ENCODE measurements at regions not wholly inside any gene's neighbourhood (a gene's known extent, or its start where the extent isn't known, plus 50 kb on each side); places are given as distances from the start of the nearest gene placed in this dataset.

DNA sequence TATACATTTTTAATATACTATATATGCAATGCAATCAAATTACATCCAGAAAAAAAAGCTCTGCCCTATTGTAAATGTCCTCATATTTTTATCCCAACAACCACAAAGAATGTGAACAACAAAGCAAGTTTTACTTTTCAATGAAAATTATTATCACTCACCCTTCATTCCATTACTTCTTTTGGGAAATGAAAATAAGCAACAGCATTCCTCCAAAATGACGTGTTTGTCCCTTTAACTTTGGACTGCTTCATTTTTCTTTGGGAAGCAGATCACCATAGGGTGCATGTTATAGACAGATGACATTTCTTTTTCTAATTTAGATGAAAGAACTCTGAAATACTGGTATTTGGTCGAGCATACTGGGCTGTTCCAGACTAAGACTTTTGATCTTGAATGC, 667.1 kb upstream of the BOD1L1 start:
- Histone ChIP-seq H3K4me3 (no peak overlapping the region), H3K27me3 (no peaks in the 10 kb centered on the region), H3K9me3 (replicated peaks in 1 of 11) (no peaks in the 10 kb centered on the region), H3K4me1 (no peaks in the 10 kb centered on the region), H3K9ac (no peak overlapping the region), H3K4me2 (no peak overlapping the region), H4K20me1 (no peaks in the 10 kb centered on the region), H3K36me3 (no peaks in the 10 kb centered on the region), H3K27ac (no peak overlapping the region)
- no peak for TF ChIP-seq Cebpa-rat (IDR thresholded peaks at IDR 0.05)

DNA sequence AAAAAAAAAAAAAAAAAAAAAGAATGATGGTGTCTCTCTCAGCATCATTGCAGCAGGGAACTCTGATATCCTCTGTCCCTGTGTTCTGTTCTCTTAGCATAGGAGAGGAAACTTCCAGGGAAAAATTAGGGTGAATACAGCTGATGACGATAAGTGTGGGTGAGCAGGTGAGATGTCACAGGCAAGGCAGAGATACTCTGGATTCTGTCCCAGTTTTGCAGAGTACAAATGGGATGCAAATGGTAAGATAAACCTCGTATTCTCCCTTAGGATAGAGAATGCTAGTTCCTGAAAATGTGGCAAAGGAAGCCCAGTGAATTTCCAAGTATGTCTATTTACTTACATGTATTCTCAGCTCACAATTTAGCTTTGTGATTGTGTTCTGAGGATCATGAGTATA, 671.6 kb upstream of the BOD1L1 start:
- no peak overlapping the region for H3K4me3 ChIP-seq
- H3K4me1 ChIP-seq: peaks cover 0 to 5% (median 0%) of the 10 kb centered on the region in 10 experiments; a peak in 1 of 20 replicates
- H3K36me3 ChIP-seq: no peaks in the 10 kb centered on the region
- no peak for TF ChIP-seq Cebpa-rat (IDR thresholded peaks at IDR 0.05)
- no peak overlapping the region for H3K9ac ChIP-seq
- H3K27me3 ChIP-seq: no peaks in the 10 kb centered on the region
- H3K4me2 ChIP-seq: no peak overlapping the region
- H4K20me1 ChIP-seq: no peaks in the 10 kb centered on the region
- no peaks in the 10 kb centered on the region for H3K9me3 ChIP-seq (replicated peaks in 1 of 11)
- H3K27ac ChIP-seq: no peak overlapping the region

- no peak overlapping the region for H3K4me2 ChIP-seq
Measured at GRCh38 chr4:14302021-14302420, 674.5 kb upstream of the BOD1L1 start.

GRCh38 chr4:14303856-14304255, 676.3 kb upstream of the BOD1L1 start:
- TF ChIP-seq Cebpa-rat (IDR thresholded peaks at IDR 0.05): no peak
- Histone ChIP-seq H3K4me1 (peaks cover 0 to 37% (median 0%) of the 10 kb centered on the region in 10 experiments; a peak in 5 of 20 replicates), H3K9ac (no peak overlapping the region)

More at GRCh38 chr4:14302021-14302420, 674.5 kb upstream of the BOD1L1 start:
- no peak overlapping the region for H3K9ac ChIP-seq
- H3K27me3 ChIP-seq: no peaks in the 10 kb centered on the region
- TF ChIP-seq Cebpa-rat (IDR thresholded peaks at IDR 0.05): no peak
- H3K36me3 ChIP-seq: no peaks in the 10 kb centered on the region
- H4K20me1 ChIP-seq: no peaks in the 10 kb centered on the region
- peaks cover 0 to 28% (median 0%) of the 10 kb centered on the region in 10 experiments; a peak in 5 of 20 replicates for H3K4me1 ChIP-seq
- no peak overlapping the region for H3K27ac ChIP-seq
- no peak overlapping the region for H3K4me3 ChIP-seq
- H3K9me3 ChIP-seq (replicated peaks in 1 of 11): no peaks in the 10 kb centered on the region

GRCh38 chr4:14308229-14308651, 680.7 kb upstream of the BOD1L1 start:
- Histone ChIP-seq H3K4me3 (no peak overlapping the region), H3K27me3 (no peaks in the 10 kb centered on the region), H3K27ac (no peak overlapping the region; a peak in 1 of 22 replicates), H4K20me1 (no peaks in the 10 kb centered on the region), H3K9ac (no peak overlapping the region), H3K4me1 (peaks cover 5 to 65% (median 8%) of the 10 kb centered on the region in 10 experiments; a peak in 13 of 20 replicates), H3K36me3 (no peaks in the 10 kb centered on the region), H3K4me2 (peak overlapping the region in 2 of 11 experiments; percentile 60 to 68; a peak in 4 of 22 replicates), H3K9me3 (replicated peaks in 1 of 11) (no peaks in the 10 kb centered on the region)
- no peak for TF ChIP-seq Cebpa-rat (IDR thresholded peaks at IDR 0.05)

More at GRCh38 chr4:14303856-14304255, 676.3 kb upstream of the BOD1L1 start:
- Histone ChIP-seq H3K9me3 (replicated peaks in 1 of 11) (no peaks in the 10 kb centered on the region), H4K20me1 (no peaks in the 10 kb centered on the region), H3K27ac (no peak overlapping the region; a peak in 1 of 22 replicates), H3K4me2 (peak overlapping the region in 1 of 11 experiments; percentile 2; a peak in 1 of 22 replicates), H3K27me3 (no peaks in the 10 kb centered on the region), H3K4me3 (no peak overlapping the region), H3K36me3 (no peaks in the 10 kb centered on the region)

GRCh38 chr4:14309431-14309830, 681.9 kb upstream of the BOD1L1 start:
- Histone ChIP-seq H3K4me3 (no peak overlapping the region), H3K36me3 (no peaks in the 10 kb centered on the region), H3K4me2 (peak overlapping the region in 3 of 11 experiments; percentile 29 to 68 (median 60); a peak in 4 of 22 replicates), H3K4me1 (peaks cover 5 to 59% (median 8%) of the 10 kb centered on the region in 10 experiments; a peak in 13 of 20 replicates), H4K20me1 (no peaks in the 10 kb centered on the region), H3K27ac (peak overlapping the region in 2 of 11 experiments; percentile 26 to 48; a peak in 2 of 22 replicates), H3K9me3 (replicated peaks in 1 of 11) (no peaks in the 10 kb centered on the region), H3K27me3 (no peaks in the 10 kb centered on the region), H3K9ac (peak overlapping the region in 1 of 11 experiments; percentile 44; a peak in 1 of 22 replicates)
- TF ChIP-seq Cebpa-rat (IDR thresholded peaks at IDR 0.05): no peak

DNA sequence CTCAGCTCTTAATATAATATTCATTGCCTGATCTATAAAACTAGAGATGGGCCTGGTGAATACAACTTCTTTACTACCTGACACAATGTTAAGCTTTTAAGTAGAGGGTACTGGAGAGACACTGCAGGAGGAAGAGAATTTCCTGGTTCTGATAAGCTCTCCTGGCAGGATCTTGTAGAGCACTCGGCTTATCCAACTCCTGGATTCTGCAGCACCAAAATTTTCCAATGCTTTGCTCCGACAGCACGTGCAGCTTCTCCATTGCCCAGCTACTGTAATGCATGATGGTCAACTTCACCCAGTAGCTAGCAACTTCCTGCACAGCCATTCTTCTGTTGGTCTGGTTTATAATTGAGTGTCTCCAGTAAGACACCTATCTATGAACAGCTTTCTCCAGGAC, 686.2 kb upstream of the BOD1L1 start:
- H3K36me3 ChIP-seq: no peaks in the 10 kb centered on the region
- no peaks in the 10 kb centered on the region for H4K20me1 ChIP-seq
- peaks cover 5 to 34% (median 8%) of the 10 kb centered on the region in 10 experiments; a peak in 12 of 20 replicates for H3K4me1 ChIP-seq
- TF ChIP-seq Cebpa-rat (IDR thresholded peaks at IDR 0.05): no peak
- H3K9ac ChIP-seq: no peak overlapping the region
- no peaks in the 10 kb centered on the region for H3K9me3 ChIP-seq (replicated peaks in 1 of 11)
- H3K4me2 ChIP-seq: no peak overlapping the region
- no peaks in the 10 kb centered on the region for H3K27me3 ChIP-seq
- H3K4me3 ChIP-seq: no peak overlapping the region
- no peak overlapping the region for H3K27ac ChIP-seq

DNA sequence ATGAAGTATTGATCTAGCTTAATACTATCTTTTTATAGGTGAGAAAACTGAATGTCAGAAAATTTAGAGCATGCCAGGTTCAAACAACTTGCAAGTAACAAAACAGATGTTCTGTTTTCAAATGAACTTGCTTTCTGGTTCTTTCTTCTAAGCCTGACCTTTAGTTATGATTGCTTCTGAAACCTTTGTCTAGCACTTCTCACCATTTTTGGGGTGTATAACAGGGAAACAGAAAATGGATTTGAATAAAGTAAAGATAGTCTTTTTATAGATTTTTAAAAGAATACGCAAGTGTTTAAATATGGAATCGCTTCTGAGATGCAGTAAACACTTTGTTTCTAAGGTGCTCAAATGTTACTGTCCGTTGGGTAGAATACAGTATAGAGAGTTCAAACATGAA, 687.2 kb upstream of the CPEB2 start:
- H3K4me3 ChIP-seq: no peak overlapping the region
- no peaks in the 10 kb centered on the region for H3K27me3 ChIP-seq
- H3K4me1 ChIP-seq: peaks cover 5 to 21% (median 8%) of the 10 kb centered on the region in 10 experiments; a peak in 12 of 20 replicates
- no peak for TF ChIP-seq Cebpa-rat (IDR thresholded peaks at IDR 0.05)
- no peaks in the 10 kb centered on the region for H3K9me3 ChIP-seq (replicated peaks in 1 of 11)
- no peaks in the 10 kb centered on the region for H4K20me1 ChIP-seq
- no peak overlapping the region for H3K9ac ChIP-seq
- no peaks in the 10 kb centered on the region for H3K36me3 ChIP-seq
- H3K27ac ChIP-seq: no peak overlapping the region
- H3K4me2 ChIP-seq: no peak overlapping the region; a peak in 1 of 22 replicates

DNA sequence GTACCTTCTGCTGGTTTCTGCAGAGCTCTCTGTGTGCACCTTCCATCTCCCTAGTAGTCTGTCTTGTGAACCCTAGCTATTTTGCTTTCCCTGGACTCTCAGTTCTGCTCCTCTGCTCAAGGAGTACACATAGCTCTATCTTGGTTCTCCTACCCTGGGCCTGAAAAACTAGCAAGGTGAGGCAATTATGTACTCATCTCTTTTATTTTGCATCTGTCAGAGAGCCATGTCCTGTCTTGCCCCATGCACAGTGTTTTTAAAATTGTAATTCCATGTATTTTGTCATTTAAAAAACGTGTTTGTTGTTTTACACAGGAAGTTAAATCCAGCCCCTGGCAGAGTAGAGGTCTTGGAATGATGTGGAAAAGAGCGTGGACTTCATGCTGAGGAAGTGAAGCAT, 684.9 kb upstream of the CPEB2 start:
- no peak for TF ChIP-seq Cebpa-rat (IDR thresholded peaks at IDR 0.05)
- Histone ChIP-seq H3K4me1 (peaks cover 5 to 19% (median 7%) of the 10 kb centered on the region in 10 experiments; a peak in 12 of 20 replicates), H3K4me3 (no peak overlapping the region), H3K4me2 (no peak overlapping the region), H3K36me3 (no peaks in the 10 kb centered on the region), H3K27ac (no peak overlapping the region), H3K9ac (no peak overlapping the region), H3K9me3 (replicated peaks in 1 of 11) (no peaks in the 10 kb centered on the region), H3K27me3 (no peaks in the 10 kb centered on the region), H4K20me1 (no peaks in the 10 kb centered on the region)

DNA sequence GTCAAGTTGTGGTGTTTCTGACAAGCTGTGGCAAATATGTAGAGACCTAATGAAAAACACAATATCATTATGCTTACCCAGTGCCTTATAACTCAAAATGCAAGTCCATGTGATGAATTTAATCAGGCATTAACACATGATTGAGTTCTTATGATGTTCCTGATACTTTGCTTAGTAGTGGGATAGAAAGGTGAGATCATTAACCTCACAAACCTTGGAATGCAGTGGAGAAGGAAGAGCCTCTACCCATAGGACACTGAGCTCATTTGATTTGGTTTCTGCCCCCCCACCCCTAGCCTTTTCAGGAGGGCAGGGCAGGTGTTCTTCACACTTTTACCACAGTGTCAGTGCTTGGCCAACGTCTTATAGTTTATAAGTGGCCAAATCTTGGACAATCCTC, 683.6 kb upstream of the CPEB2 start:
- H3K36me3 ChIP-seq: no peaks in the 10 kb centered on the region
- no peak for TF ChIP-seq Cebpa-rat (IDR thresholded peaks at IDR 0.05)
- H3K27me3 ChIP-seq: no peaks in the 10 kb centered on the region
- no peaks in the 10 kb centered on the region for H4K20me1 ChIP-seq
- H3K4me1 ChIP-seq: 0 out of 20 replicates have a peak, but pooled peaks cover 0 to 11% (median 0%) of the 10 kb centered on the region in 10 experiments
- no peak overlapping the region for H3K4me2 ChIP-seq
- H3K9me3 ChIP-seq (replicated peaks in 1 of 11): no peaks in the 10 kb centered on the region
- H3K9ac ChIP-seq: no peak overlapping the region
- no peak overlapping the region for H3K4me3 ChIP-seq
- H3K27ac ChIP-seq: no peak overlapping the region

Measured in BLaER1 treated with 17β-estradiol and CSF1 and Interleukin-3, amounts not matched to agents 10 nM and 100 nM (cell line).